Lung microvascular endothelial cell (primary cell): ENCODE measurements at regions not wholly inside any gene's neighbourhood (a gene's known extent, or its start where the extent isn't known, plus 50 kb on each side); places are given as distances from the start of the nearest gene placed in this dataset.
A peak's percentile ranks its signal among the peaks of the same experiment; 100 is the strongest.

Source experiments
- DNase-seq, 2 donors: peaks; one replicate each; pipeline versions ENCODE4 v3.0.0 to v3.0.0-alpha.2; 2010; ENCODE audit warnings: low read depth in 2 of 2

DNA sequence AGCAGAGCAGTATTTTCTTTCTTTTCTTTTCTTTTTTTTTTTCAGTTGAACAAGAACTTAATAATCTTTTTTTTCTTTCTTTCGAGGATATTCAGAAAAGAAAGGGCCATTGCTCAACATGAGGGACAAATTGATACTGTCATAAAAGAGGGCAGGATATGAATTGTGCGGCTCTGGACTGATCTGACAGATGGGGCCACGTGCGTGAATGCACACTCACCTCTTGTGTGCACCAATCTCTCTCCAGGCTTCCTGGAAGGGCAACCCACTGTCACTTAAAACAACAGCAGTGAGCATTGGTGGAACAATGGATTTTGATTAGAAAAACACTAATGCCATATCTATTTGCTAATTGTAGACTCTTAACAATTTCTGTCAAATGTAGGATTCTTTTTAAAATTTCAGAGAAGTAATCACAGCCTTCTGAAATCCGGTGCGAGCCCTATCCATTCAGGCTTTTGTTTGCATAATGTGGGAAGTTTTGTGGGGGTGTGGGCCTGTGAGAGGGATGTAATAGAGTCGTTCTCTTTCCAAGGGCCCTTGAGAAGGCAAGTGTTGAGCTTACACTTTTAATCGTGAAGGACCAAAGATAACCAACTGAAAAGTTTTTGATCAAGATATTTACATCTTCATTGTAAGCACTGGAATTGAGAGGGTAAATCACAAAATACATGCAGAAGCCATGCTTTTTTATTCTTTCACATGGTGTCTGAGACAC, 298.8 kb downstream of the SP3 start:
- no peak for DNase-seq

DNA sequence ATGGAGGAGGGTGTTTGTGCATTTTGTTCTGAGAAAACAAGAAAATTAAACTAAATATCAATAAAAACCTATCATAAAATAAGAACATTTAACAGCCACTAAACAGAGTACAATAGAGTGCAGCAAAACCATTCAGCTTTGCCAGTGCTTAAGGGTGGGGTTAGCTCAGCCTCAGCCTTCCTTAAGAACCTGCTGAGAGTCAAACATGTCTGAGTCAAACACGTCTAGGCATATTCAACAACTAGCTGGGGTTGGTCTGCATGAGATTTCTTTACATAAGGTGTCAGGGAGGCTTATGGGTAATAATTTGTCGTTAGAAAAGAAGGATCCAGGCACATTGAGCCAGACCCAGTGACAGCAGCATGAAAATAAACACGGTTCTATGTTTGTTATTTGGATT, 298.2 kb downstream of the SP3 start:
- no peak for DNase-seq

DNA sequence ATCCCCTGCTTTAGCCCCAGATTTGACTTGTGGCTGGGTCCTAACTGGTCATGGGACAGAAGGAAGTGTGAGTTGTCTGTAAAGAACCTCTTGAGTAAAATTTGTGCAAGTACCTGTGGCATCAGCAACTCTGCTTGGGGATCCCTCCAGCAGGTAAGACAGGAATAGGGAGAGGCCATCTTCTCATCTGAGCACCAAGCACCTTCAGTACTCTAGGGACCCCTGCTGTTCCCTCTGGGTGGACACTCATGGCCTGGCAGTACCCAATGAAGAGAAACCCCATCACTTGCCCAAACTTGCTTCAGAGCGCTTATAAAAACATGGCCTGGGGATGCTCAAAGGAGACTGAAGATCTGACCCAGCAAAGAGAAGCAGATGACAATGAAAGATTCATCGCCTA, 297.8 kb downstream of the SP3 start:
- DNase-seq = peak in 1 of 2 donors; percentile 24

DNA sequence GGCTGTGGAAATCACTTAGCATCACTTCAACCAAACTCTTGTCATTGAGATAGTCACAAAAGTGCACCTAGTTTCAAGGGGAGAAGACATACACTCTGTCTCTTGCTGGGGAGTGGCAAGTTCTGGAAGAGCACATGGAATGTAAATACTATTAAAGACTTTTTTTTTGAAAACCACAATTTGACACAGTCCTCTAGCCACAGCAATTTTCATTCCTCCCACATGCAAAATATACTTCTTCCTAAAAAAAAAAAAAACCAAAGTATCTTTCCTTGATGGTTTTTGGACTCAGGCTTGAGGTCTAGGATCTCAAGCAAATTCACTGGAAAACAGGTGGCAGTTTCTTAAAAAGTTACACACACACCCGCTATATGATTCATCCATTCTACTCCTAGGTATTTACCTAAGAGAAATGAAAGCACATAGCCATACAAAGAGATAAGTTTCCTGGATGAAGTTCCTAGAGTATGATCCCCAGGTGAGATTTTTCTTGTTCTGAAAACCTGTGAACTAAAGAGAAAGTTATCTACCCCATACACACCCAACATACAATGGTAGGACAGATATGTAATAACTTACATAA, 295.8 kb downstream of the SP3 start:
- no peak for DNase-seq

DNA sequence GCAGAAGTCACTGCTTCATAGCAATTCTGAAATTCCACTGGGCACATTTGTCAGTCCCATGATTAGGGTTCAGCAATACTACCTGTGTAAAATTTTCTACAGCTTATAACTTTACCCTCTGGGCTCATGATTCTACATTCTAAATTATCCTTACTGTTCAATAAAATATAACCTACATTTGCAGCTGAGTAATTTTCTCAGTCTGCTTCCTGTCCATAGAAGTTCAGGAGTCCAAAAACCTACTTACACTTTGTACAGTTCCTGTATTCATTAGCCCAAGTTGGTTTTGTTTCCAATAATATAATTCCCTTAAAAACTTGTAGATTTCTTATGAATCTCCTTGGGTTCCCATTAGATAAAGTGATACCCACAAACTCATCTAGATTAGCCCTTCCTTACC, 295.3 kb downstream of the SP3 start:
- no peak for DNase-seq

DNA sequence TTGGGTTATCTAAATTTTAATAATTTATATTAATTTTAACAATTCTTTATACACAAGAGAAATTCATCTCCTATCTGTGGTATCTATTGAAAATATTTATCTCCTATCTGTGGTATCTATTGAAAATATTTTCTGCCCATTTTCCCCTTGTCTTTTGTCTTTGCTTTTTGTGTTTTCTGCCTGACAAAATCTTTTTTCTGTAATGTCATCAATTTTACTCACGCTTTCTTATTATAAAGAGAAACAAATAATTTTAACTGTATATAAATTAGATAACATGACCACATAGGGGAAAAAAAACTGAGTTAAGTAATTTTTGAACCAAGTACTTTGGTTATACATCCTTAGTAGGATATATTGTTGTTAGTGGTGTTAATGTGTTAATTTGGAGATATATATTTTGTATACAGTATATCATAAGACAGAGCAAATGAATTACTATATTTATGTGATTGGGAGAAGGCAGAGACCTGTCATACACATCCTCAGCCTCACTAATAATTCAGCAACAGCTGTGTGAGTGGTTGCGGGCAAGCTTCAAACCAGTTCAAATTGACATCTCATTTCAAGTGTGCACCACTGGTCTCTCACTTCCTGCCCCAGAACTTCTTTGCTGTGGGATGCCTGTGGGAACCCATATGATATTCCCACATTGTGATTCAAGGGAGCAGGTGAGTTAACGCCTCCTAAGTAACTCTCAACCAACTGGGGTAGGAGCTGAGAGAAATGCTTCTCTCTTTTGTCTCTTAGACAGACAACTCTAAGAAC, 292.4 kb downstream of the SP3 start:
- DNase-seq = no peak

DNA sequence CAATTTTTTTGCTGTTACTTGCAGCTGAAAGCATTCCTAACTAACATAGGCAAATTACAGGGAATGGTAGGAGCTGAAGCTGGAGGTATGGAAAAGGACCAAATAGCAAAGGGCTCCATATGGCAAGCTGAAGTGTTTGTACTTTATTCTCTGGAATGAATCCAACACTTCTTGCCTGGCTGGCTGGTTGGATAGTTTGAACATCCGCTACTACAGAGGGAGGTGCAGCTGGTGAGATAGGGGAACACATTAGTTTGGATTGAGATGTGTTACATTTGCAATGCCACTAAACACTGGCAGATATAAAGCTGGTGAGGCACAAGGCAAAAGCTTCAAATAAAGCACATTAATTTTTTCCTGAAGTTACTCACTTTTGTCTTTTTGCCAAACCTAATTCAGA, 291.5 kb downstream of the SP3 start:
- no peak for DNase-seq

DNA sequence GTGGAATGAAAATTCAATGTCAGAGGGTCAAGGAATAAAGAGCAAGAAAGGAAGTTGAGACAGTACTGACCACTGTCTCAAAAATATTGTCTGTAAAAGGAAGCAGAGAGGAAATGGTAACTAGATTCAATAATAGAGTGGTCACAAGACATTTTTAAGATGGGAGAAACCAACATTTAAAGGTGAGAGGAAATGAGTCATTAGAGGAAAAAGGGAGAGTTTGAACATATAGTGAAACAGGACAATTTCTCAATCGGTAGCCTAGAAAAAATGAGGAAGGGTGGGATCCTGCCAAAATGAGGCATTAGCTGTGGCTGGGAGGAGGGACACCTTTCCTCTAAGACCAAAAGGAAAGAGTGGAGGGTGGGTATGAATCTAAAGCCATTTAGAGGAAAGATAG, 288.5 kb downstream of the SP3 start:
- no peak for DNase-seq

DNA sequence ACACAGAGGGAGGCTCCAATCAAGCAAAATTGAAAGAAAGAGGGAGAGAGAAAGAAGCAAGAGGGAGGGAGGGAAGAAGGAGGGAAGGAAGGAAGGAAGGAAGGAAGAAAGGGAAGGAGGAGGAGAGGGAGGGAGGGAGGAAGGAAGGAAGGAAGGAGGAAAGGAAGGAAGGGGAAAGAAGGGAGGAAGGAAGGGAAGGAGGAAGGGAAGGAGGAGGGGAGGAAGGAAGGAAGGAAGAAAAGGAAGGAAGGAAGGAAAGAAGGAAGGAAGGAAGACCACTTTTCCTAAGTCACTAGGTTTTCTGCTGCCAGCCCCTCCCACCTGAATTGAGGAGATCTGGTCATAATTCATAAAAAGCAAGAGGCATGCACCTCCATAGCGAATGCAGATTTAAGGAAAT, 287.0 kb downstream of the SP3 start:
- DNase-seq = no peak

DNA sequence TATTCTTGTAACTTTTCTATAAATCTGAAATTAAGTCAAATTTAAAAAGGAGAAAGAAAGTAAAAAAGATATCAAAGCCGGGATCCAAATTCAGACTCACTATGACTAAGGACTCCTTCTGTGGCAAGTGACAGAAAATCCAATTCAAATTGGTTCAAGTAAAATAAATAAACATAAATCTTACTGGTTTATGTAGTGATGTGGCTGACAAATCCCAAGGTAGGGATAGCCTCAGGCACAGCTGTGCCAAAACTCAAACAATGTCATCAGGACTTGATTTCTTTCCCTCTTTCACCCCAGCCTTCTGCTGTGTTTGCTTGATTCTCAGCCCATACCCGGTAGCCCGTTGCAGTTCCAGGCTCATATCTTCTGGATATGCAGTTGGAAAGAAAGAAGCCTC, 284.6 kb downstream of the SP3 start:
- no peak for DNase-seq

DNA sequence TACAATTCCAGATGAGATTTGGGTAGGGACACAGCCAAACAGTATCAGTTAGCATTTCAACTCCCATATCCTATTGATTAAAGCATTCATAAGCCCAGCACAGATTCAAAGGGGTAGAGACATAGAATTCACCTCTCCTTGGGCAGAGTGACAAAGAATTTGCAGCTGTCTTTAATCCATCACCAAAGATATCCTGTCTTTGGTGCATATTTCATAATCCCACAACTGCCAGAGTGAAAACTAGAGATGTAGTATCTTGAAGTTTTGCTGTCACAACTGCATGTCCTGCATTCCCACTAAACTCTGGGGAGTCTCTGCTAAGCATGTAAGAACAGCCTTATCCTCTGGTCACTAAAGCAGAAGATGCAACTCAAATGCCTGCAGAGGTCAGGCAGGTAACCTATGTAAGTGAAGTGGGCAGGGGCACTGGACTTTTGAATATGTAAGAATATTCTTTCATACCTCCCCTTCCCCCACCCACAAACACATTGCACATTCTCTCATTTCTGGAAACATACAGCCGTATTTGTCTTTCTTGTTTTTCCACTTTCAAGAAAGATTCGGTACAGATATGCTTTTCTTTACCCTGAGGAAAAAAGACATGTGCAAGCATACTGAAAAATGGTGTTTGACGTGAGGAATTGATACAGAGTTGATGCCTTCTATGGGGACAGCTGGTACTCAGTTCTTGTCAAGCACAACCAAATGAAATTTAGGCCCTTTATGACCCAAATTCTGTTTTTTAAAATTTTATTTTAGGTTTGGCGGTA, 283.1 kb downstream of the SP3 start:
- no peak for DNase-seq

DNA sequence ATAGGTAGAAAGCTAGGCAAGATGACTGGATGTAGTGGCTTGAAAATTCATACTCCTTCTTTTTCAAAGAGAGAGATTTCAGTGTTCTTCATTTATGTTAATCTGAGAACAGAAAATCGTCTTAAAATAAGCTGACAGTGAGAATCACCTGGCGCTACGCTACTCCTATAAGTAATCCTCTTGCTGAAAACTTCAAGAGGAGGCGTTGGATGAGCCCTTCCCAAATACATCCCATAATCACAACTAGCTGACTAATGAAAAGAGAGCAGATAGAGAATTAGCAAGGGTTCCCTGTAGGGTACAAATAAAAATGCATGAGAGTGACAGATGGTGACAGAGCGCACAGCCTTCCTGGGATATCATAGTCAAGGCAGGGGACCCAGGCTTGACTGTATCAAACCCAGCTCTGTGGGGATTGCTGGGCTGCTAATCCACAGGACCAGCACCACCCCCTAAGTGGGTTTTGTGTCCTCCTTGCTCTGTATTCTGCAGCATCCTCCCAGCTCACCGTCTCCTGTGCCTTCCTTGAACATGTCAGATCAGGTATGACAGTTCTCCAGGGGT, 280.2 kb downstream of the SP3 start:
- no peak for DNase-seq

DNA sequence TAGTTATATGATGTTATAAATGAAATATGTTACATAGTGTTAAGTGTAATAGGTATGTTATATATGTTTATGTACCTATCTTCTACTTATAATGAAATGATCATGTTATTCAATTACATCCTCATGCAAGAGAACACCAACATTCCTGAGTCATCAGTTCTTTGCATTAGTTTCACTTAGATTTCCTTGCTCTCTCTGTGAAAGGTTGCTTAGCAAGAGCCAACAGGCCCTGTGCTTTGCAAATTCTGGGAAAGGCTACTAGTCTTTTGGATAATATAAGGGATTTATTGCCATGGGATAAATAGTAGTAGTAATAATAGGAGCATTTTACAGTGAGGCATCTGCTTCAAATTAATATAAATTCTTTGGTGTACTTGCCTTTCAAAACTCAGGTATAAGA, 274.8 kb downstream of the SP3 start:
- no peak for DNase-seq

DNA sequence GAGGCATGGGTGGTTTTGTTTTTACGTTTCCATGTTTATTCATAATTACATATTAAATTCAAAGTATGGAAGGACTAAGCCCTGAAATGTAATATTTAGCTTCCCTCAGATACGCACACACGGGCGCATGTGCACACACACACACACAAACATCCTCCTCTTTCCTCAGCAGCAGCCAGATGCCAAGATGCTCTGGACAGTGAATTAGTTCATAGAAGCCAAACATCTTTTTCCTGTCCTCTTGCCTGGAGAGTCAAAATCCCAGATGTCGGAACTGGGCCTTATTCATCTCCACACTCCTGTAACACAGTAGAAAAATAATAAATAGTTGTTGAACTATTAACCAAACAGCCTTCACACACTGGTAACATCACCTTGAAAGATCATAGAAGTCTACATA, 273.1 kb downstream of the SP3 start:
- DNase-seq = no peak

DNA sequence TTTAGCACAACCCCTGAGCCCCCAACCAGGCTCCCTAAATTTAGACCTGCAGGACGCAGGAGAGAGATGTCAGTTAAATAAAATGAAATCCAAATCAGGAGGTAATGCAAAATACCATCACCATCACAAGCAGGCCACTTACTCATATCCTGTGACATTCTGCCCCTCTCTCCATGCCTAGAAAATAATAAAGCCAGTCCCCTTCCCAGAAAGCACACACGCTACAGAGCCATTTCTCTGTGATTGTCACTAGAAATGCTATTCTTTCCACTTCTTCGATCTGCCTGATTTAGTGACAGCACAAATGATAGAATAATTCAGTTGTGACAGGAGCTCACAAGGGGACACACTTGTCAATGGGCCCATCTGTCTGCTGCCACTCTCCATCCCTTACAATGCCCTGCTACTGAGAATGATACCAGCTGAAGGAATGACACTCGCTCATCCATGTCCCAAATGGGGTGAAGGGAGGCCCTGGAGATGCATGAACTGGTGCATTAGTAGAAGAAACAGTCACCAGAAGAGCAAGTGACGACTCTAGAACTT, 272.1 kb downstream of the SP3 start:
- DNase-seq = no peak

DNA sequence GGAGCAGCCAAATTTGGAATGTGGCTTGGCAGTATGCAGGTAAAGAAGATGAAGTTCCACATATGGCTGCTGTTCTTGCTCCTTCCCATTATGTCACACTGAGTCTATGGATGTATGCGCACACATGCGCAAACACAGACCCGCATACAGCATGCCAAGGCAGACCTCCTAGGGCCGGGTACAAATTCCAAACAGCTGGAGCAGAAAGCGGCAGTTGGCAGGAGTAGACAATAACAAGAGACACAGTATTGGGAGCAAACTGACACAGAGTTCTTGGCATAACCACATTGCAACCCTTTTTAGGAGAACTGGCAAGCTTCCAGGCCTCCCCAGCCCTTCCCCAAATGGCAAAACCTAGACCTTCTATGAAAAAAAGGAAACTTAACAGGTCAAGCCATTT, 268.9 kb downstream of the SP3 start:
- DNase-seq = no peak

DNA sequence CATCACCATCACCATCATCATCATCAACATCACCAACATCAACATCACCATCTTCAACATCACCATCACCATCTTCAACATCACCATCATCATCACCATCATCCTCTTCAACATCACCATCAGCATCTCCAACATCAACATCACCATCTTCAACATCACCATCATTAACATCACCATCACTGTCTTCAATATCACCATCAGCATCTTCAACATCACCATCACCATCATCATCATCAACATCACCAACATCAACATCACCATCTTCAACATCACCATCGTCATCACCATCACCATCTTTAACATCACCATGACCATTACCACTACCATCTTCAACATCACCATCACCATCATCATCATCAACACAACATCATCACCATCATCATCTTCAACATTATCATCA, 267.2 kb downstream of the SP3 start:
- DNase-seq = no peak

DNA sequence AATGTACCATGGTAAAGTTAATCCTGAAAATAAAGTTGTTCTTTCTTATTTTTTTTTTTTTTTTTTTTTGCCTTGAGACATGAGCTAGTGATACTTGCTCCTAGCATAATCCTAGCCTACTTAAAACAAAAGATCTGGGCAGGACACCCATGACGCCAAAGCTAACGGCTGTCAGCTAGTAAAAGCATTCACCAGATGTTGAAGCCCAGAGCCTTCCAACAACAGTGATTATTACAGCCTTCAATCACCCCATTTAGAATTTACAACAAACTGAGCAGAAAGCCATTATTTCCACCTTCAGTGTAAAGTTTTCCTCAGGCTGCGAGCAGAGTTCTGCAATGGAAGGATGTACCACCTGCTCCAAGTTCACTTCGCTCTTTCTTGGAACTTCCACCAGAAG, 259.5 kb downstream of the SP3 start:
- no peak for DNase-seq

DNA sequence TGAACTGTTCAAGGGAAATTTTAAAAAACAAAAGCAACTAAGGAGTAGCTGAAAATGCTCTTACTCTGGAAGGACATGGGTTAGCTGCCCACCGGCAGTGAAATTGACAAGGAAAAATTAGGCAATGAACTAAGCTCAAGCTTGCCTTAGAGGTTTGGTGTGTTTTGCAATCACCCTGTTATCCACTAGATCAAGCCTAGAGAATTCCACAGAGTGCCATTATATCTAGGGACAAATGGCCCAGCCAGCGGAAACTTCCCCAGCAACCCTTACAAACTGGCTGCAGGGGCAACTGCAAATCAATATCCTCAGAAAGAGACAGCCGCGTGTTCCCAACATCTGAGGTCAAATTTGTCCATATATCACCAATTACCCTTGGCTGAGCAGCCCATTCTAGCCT, 258.2 kb downstream of the SP3 start:
- no peak for DNase-seq

DNA sequence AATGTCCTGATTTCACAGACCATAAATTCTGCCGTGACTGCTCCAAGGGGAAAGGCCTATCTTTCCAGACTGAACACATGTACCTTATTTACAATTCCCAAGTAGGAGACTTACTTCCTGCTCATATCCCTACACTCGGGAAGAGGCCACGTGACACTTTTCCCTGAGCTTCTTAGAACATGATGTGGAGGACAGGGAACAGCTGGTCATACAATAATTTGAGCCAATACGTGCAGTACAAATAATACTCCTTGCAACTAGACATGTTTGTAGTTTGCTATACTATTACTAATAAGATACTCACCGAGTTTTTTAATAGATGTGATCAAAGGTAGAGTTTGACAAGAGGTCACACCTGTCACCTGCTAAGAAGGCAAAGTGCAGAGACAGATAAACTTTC, 256.4 kb downstream of the SP3 start:
- DNase-seq = no peak

DNA sequence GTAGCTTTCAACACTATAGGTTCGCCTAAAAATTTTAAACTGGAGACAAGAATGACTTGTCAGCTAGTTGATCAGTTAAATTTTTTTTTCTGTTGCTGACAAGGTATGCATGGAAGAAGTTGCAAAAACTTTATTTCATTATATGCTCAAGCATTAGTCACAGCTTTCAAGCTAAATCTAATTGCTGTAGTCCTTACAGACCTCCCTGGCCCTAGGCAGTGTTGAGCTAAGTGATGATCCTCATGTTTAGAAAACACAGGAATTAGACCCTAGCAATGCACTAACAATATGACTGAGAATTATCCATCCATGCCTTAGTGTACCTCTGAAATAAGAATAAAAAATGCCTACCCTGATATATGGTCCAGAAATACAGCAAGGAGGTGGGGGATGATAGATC, 253.4 kb downstream of the SP3 start:
- DNase-seq = no peak
